Stimulated activated naive CD4-positive, alpha-beta T cell treated with Interleukin-2 at 50 U/mL for 16 hours (primary cell): ENCODE measurements at regions not wholly inside any gene's neighbourhood (a gene's known extent, or its start where the extent isn't known, plus 50 kb on each side); places are given as distances from the start of the nearest gene placed in this dataset.

Experiments used
- DNase-seq: peaks from one replicate; lab custom pipeline; 2025; lab: John Stamatoyannopoulos, UW

DNA sequence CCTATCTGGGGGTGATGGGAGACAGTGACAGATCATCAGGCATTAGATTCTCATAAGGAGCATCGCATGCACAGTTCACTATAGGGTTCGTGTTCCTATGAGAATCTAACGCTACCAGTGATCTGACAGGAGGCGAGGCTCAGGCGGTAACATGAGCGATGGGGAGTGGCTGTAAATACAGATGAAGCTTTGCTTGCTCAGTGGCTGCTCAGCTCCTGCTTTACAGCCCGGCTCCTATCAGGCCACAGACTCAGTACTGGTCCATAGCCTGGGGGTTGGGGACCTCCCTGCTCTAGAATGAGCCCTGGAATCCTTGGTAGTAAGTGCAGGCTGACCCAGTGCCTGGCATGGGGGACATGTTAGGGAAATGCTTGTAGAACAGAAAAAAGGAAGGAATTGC is 426.0 kb downstream of the TYW1 start:
- no peak for DNase-seq

- no peak for DNase-seq
Observed at GRCh38 chr7:67423065-67423464, 426.4 kb downstream of the TYW1 start.

DNA sequence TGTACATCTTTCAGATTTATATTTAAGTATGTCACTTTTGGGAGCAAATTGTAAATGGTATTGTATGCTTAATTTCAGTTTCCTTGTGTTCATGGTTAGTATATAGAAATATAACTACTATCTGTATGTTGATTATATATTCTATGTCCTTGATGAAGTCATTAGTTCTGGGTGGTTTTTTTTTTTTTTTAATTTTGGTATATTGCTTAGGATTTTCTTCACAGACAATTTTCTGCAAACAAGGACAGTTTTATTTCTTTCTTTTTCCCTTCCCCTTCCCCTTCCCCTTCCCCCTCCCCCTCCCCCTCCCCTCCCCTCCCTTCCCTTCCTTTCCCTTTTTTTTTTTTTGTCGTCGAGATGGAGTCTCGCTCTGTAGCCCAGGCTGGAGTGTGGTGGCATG is 430.0 kb downstream of the TYW1 start:
- DNase-seq: no peak

DNA sequence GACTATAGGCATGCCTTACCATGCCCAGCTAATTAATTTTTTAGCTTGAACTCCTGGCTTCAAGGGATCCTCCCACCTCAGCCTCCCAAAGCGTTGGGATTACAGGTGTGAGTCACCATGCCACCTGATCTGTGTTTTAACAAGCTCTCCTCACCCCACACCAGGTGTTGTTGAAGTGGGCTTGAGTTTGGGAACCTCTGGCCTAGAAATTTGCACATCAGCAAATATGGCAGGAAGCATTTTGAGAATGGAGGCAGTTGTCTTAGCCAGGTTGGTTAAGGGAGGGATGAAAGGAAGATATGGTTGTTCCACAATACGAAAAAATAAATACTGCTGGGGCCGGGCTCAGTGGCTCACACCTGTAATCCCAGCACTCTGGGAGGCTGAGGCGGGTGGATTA is 433.1 kb downstream of the TYW1 start:
- no peak for DNase-seq

DNA sequence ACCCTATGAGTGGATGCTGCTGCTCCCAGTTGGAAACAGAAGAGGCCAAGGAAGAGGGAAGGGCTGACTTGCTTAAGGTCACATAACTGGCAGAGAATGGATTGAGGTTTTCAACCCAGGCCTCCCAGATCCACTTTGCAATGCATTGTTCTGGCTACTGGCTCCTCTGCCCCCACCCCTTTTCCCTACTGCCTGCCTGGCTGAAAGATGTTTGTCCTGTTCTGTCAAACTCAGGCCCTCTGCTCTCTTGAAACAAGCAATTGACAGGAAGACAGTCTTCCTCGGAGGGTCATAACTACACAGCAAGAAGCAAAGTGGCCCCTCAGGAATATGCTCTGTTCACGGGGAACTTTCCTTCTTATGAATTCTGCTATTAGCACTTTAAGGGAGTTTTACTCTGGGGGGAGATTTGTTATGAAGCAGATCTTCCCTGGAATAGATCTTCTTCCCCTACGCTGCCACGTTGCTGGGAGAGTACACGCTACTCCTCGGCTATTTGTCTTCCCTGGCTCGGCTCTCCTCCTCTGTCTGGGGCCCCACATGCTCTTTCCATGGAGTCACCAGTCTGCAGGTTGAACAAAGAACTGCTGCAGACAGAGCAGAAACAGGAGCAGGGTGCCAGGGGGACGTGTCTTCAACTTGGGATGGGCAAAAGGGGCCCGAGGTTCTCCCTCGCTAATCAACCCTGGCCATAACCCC is 436.1 kb downstream of the TYW1 start:
- DNase-seq: no peak

DNA sequence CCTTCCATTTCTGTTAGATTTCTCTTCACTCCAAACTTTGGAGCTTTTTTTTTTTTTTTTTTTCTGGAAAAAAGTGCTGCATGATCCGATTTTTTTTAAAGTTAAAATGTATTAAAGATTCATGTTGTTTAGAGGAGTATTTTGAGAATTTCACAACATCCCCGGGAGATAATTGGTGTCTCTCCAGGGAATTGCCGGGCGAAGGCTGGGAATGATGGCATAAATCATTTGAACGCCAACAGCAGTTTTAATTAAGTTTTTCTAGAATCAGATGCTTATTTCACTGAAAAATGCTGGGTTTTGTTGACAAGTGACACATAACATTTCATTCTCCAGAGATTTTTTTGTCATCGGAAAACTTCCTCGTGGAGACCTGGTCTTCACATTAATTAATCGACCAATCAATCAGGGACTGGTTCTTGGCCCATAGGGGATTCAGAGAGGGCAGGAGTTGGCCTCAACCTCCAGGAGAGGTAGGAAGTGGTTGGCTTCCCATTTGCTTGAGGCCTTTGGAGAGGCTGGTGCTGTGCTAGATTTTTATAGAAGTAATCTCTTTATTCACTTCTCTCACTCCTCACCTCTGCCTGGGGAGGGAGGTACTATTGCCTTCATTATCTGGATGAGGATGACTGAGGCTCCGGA is 439.4 kb downstream of the TYW1 start:
- DNase-seq: no peak

DNA sequence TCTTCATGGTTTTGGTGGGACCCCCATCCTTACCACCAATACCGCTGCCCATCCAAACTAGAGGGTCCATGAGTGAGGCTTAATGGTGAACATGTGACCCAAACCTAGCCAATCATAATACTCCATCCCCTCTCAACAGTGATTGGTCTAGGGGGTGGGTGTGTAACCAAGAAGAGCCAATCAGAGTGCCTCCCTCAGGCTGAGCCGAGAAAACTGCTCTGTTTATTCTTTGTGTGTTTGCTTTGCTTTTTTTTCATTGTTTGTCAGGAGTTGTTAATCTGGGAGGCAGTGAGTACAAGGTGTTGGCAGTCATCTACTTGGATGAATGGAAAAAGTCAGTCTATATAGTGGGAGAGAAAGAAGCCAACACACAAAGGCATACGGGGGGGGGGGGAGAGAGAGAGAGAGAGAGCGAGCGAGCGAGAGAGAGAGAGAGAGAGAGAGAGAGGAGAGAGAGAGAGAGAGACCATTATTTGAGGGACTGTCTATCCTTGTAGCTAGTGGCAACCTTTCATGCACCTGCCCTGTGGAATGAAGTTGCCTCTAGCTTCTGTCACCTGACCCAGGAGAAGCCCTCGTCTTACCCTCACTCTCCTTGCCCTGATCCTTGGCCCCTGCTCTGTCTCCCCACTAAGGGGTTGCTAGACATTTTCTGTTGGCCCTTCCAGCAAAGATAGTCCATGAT is 441.7 kb downstream of the TYW1 start:
- DNase-seq: no peak

DNA sequence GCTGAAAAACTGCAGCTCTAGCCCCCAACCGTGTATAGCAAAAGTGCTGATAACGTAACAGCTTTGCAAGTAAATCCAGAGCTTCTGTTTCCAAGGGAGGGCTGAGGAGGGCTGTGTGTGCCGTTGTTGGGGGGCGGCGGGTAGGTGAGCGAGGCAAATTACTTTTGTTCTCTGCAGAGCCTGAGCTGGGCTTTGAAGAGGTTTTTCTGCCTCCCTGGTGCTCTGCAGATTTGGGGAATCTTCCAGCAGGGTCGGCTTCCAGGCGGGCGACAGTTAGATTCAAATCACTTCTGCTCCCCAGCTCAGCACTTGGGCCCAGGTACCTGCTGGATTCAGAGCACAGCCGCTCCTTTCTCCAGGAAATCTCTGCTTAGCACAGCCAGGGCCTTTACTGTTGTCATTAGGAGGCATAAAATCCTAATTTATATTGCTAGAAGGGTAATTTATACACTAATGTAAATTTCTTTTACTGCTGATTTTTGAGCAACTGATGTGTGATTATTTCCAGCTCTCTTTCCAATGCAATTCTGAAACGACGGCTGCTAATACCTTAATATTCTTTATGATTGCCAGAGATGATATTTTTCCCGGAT is 442.4 kb downstream of the TYW1 start:
- DNase-seq: no peak

DNA sequence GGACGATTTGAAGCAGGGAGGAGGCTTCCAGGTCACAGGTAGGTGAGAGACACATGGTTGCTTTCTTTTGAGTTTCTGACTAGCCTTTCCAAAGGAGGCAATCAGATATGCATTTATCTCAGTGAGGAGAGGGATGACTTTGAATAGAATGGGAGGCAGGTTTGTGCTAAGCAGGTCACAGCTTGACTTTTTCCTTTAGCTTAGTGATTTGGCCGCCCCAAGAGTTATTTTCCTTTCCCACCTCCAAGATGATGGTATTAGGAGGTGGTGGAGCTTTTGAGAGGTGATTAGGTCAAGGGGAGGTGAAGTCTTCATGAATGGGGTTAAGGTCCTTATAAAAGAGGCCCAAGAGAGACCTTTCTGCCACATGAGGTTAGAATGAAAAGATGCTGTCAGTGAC is 443.7 kb downstream of the TYW1 start:
- no peak for DNase-seq

DNA sequence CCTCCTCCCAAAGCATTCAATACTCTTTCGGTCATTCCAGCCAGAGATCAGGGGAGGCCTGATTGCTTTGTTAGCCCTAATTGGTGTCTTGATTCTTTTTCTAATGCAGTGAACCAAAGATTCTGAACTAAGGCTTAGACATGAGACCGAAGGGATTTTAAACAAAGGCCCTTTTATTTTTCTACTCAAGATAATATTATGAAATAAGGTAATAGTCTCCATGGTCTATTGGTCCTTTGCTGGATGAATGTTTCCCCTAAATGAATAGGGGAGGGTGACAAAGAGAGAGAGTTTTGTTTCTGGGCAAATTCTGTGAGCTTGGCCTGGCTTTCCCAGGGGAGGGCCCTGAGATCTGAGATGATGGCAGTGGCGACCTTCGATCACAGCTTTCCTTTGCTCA is 449.1 kb downstream of the TYW1 start:
- no peak for DNase-seq

DNA sequence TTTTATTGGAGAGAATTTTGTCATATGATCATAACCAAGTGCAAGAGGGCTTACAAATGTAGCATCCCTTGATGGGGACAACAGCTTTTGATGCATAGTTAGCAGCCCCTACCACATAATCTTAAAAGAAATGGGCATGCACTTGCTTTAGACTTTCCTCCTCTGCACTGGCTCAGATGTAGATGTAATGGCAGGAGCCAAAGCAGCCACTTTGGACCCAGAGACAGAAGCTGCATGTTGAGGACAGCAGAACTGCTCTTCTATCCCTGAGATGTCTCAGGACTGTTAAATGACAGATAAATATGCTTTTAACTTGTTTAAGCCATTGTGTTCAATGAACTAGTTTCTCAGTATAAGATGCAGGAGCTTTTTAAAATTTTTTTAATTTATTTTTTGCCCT is 450.7 kb downstream of the TYW1 start:
- DNase-seq: no peak

- no peak for DNase-seq
Observed at GRCh38 chr7:67448271-67448670, 451.6 kb downstream of the TYW1 start.

- DNase-seq: no peak
Observed at GRCh38 chr7:67450171-67450570, 453.5 kb downstream of the TYW1 start.

- no peak for DNase-seq
Observed at GRCh38 chr7:67451306-67451705, 454.7 kb downstream of the TYW1 start.

- DNase-seq: no peak
Observed at GRCh38 chr7:67452516-67453026, 455.9 kb downstream of the TYW1 start.

- DNase-seq: no peak
Observed at GRCh38 chr7:67453580-67454380, 457.1 kb downstream of the TYW1 start.

DNA sequence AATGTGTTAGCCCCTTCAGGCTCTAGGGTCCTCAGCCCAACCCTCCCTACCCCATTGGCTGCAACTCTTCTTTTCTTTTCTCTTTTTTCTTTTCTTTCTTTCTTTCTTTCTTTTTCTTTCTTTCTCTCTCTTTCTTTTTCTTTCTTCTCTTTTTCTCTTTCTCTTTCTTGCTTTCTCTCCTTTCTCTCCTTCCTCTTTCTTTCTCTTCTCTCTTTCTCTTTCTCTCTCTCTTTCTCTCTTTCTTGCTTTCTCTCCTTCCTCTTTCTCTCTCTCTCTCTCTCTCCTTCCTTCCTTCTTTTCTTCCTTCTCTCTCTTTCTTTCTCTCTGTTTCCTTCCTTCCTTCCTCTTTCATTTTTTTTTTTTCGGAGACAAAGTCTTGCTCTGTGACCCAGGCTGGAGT is 458.9 kb downstream of the TYW1 start:
- DNase-seq: no peak

DNA sequence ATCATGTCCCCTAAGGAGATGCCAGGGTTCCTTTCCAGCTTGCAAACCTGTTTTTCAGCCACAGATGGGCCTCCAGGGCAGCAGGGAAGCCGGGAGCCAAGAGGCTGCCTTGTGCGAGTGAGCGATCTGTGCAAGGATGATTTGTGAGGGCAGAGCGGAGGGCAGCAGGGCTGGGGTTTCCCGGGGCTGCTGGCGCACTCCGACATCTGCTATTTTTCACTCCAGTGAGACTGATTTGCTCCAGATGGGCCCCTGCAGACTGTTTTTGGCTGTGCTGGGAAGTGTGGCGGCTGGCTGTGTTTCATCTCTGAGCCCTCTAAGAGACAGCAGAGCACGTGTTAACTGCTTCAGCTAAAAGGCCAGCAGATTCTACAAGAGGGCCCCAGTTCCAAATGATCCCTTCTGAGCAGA is 466.2 kb downstream of the TYW1 start:
- DNase-seq: no peak

GRCh38 chr7:67463316-67463715 is 466.7 kb downstream of the TYW1 start:
- DNase-seq: no peak

GRCh38 chr7:67463983-67464382 is 467.4 kb downstream of the TYW1 start:
- no peak for DNase-seq

- no peak for DNase-seq
Observed at GRCh38 chr7:67466109-67466508, 469.5 kb downstream of the TYW1 start.

- DNase-seq: no peak
Observed at GRCh38 chr7:67470256-67470751, 473.7 kb downstream of the TYW1 start.
